Right atrium auricular region (tissue), 2 donors: ENCODE measurements at regions not wholly inside any gene's neighbourhood (a gene's known extent, or its start where the extent isn't known, plus 50 kb on each side); places are given as distances from the start of the nearest gene placed in this dataset.

ENCODE experiments used
- DNase-seq: peaks from one replicate; pipeline ENCODE4 v3.0.0-alpha.2; 2019; ENCODE audit warnings: low spot score
- H3K27ac ChIP-seq, 2 donors: fragments of 200-600 bp; sonication (generic); 1 replicate in 1 of 2; 2 replicates in 1 of 2; pipeline ENCODE4 v1.5.1; 2016 to 2019
- H3K27me3 ChIP-seq, 2 donors: fragments of 200-600 bp; sonication (generic); one replicate each; pipeline versions ENCODE4 v1.5.1 to v1.6.0; 2017 to 2019
- H3K36me3 ChIP-seq: fragments of 200-600 bp; sonication (generic); one replicate; pipeline ENCODE4 v1.5.1; 2016
- H3K4me1 ChIP-seq, 2 donors: fragments of 200-600 bp; sonication (generic); one replicate each; pipeline versions ENCODE4 v1.5.1 to v1.6.0; 2017 to 2019
- H3K4me3 ChIP-seq, 2 donors: fragments of 200-600 bp; sonication (generic); 1 replicate in 1 of 2; 2 replicates in 1 of 2; pipeline ENCODE4 v1.5.1; 2017 to 2019; ENCODE audit warnings: mild to moderate bottlenecking in 1 of 2, moderate library complexity in 1 of 2
- H3K9me3 ChIP-seq, 2 donors: fragments of 200-600 bp; sonication (generic); one replicate each; pipeline ENCODE4 v1.5.1; 2019
- TF ChIP-seq, protein P1 (sequence below), 2 donors: fragments of 200-600 bp; sonication (generic); IDR thresholded peaks; one replicate each; pipeline ENCODE4 v1.5.1; 2019; ENCODE audit warnings: antibody characterized with exemption in 2 of 2

DNA sequence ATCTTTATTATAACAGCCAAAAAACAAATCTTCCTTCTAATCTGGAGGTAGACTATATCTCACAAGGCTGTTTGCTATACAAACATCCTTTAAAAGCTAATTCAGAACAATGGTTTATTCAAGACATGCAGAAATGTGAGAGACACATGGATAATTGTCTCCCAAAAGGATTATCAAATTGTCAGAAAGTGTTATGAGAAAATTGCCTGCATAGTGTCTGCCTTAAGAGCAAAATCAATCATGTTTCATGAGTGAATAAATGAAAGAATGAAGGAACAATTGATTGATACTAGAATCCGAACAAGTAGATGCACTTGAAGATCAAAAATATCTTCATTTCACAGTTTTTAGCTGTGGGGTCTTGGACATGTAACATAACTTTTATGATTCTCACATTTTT lies 621.7 kb upstream of the BOD1L1 start:
- Histone ChIP-seq H3K4me3 (no peak overlapping the region), H3K36me3 (no peaks in the 10 kb centered on the region), H3K4me1 (no peaks in the 10 kb centered on the region), H3K27ac (no peak overlapping the region), H3K9me3 (no peaks in the 10 kb centered on the region), H3K27me3 (no peaks in the 10 kb centered on the region)
- TF ChIP-seq, protein P1, sequence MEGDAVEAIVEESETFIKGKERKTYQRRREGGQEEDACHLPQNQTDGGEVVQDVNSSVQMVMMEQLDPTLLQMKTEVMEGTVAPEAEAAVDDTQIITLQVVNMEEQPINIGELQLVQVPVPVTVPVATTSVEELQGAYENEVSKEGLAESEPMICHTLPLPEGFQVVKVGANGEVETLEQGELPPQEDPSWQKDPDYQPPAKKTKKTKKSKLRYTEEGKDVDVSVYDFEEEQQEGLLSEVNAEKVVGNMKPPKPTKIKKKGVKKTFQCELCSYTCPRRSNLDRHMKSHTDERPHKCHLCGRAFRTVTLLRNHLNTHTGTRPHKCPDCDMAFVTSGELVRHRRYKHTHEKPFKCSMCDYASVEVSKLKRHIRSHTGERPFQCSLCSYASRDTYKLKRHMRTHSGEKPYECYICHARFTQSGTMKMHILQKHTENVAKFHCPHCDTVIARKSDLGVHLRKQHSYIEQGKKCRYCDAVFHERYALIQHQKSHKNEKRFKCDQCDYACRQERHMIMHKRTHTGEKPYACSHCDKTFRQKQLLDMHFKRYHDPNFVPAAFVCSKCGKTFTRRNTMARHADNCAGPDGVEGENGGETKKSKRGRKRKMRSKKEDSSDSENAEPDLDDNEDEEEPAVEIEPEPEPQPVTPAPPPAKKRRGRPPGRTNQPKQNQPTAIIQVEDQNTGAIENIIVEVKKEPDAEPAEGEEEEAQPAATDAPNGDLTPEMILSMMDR (IDR thresholded peaks at IDR 0.05), result no peak
- no peak for DNase-seq

DNA sequence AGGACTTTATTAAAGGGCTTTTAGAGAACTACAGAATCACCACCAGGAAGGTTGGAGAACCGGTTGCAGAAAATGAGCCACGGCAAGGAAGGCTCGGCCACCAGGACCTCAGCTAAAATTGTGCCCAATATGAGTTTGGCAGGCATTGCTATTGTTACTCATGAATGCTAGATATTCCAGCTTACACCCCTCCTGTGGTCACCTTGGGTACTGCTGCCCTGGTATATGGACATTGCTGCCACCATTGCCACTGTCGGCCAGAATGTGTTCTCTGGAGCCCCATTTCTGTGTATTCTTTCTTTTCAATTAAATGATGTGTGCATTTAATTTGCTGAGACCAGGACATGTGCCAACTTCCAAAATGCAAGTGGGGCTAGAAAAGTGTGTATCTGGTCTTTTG lies 626.7 kb upstream of the BOD1L1 start:
- H3K27me3 ChIP-seq, result no peaks in the 10 kb centered on the region

DNA sequence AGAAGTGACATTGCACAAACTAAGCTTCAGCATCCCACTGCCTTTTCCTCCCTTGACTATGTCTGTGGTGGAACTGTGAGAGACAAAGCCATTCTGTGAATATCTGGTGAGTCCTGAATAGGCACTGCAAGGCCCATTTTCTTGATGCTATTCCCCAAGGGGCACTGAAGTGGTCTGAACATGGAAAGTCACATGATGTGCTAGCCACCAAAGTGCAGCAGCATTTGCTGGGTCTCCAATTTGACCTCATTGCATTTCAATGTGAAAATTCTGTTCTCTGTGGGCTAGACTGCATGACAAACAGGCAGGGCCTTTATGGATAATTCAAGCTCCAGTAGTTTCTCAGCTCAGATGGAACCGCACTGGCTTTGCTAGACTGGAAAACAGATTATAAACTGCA lies 627.4 kb upstream of the BOD1L1 start:
- H3K4me3 ChIP-seq, result no peak overlapping the region
- no peak for DNase-seq
- TF ChIP-seq, protein P1 (IDR thresholded peaks at IDR 0.05), result no peak
- H3K27ac ChIP-seq, result no peak overlapping the region
- no peaks in the 10 kb centered on the region for H3K9me3 ChIP-seq
- H3K4me1 ChIP-seq, result no peaks in the 10 kb centered on the region
- H3K36me3 ChIP-seq, result no peaks in the 10 kb centered on the region
- H3K27me3 ChIP-seq, result no peaks in the 10 kb centered on the region

More for the DNA sequence above, 626.7 kb upstream of the BOD1L1 start:
- DNase-seq, result no peak
- H3K27ac ChIP-seq, result no peak overlapping the region
- no peak overlapping the region for H3K4me3 ChIP-seq
- H3K36me3 ChIP-seq, result no peaks in the 10 kb centered on the region
- no peaks in the 10 kb centered on the region for H3K9me3 ChIP-seq
- no peaks in the 10 kb centered on the region for H3K4me1 ChIP-seq
- TF ChIP-seq, protein P1 (IDR thresholded peaks at IDR 0.05), result peak; percentile 24 to 69

DNA sequence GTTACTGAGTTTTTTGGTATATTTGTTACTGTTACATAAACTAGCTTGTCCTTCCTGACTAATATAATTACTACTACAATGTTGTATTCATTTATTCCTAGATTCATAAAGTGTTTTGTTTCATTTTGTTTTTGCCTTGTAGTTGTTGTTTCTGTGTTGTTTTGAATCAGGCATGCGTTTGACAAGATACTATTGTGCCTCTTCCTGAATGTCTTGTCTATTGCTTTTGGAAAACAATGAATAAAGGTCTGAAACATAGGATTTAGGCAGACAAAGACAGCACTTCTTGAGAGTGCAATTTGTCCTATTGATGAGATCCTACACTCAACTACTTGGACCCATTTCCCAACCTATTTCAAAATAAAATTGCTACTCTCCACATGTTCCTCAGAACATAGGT lies 630.4 kb upstream of the BOD1L1 start:
- Histone ChIP-seq H3K4me1 (no peaks in the 10 kb centered on the region), H3K4me3 (no peak overlapping the region), H3K36me3 (no peaks in the 10 kb centered on the region), H3K27ac (no peak overlapping the region), H3K9me3 (no peaks in the 10 kb centered on the region), H3K27me3 (no peaks in the 10 kb centered on the region)
- TF ChIP-seq, protein P1 (IDR thresholded peaks at IDR 0.05), result no peak
- no peak for DNase-seq

DNA sequence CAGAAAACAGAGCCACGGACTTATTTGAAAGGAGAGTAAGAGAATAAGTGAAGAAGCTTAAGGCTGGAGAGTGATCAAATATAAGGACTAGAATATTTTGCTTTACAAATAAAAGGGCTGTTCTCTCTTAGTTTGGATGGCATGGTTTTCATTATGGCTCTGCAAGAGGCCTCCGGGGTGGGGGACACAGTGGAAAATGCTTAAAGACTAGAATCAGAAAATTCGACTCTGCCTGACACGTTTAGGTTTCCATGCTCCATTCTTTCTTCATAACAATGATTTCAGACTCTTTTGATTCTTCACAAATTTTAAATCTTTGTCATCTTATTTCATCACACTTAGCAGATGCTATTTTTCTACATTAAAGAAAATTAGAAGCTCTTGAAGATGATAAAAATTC lies 632.4 kb upstream of the BOD1L1 start:
- Histone ChIP-seq H3K27ac (no peak overlapping the region), H3K27me3 (no peaks in the 10 kb centered on the region)

DNA sequence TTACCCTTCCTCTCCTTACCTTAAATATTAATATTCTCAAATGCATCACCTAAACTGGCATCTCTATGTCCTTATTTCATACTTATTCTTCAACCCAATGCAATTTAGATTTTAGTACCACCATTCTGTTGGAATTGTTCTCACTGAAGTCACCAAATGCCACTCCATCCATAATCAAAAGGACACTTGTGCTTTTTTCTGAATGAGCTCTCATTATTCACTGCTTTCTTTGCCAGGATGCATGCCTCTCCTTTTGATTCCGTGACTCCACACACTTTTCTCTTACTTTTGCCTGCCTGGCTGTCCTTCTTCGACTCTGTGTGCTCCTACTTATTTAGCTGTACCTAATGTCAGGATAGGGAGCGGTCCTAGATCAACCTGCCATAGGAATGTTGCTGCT lies 633.1 kb upstream of the BOD1L1 start:
- no peak for DNase-seq
- Histone ChIP-seq H3K4me1 (no peaks in the 10 kb centered on the region), H3K9me3 (no peaks in the 10 kb centered on the region), H3K27ac (no peak overlapping the region), H3K36me3 (no peaks in the 10 kb centered on the region), H3K4me3 (no peak overlapping the region), H3K27me3 (no peaks in the 10 kb centered on the region)
- TF ChIP-seq, protein P1 (IDR thresholded peaks at IDR 0.05), result no peak

More for the DNA sequence above, 632.4 kb upstream of the BOD1L1 start:
- Histone ChIP-seq H3K4me1 (no peaks in the 10 kb centered on the region), H3K36me3 (no peaks in the 10 kb centered on the region), H3K9me3 (no peaks in the 10 kb centered on the region), H3K4me3 (no peak overlapping the region)
- no peak for DNase-seq
- TF ChIP-seq, protein P1 (IDR thresholded peaks at IDR 0.05), result no peak
